ENCODE measurements at regions not wholly inside any gene's neighbourhood (a gene's known extent, or its start where the extent isn't known, plus 50 kb on each side); places are given as distances from the start of the nearest gene placed in this dataset.

DNA sequence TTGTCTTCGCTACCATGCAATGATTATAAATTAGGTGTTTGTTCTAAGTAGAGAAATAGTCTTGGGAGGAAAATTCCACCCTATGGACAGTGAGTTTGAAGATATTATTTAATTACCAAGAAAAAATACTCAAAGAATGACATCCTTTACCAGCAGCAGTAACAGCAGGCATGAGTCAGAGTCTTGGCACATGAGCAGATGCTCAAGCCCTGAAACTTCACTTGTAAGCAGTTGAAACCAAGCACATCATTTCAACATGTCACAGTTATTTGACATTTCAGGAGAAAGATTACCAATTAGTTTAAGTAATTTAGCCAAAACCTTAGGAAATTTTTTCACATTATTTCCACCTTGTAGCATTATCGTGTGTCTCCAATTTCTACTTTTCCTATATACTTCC is 99.2 kb downstream of the C12orf50 start:
- no peak for DNase-seq (ENCODE audit: low spot score)
- H3K4me1 Mint-ChIP-seq (ENCODE audit: low read depth) = no peaks in the 10 kb centered on the region
- no peaks in the 10 kb centered on the region for H3K36me3 Mint-ChIP-seq (ENCODE audit: low read depth)
- no peaks in the 10 kb centered on the region for H3K9me3 Mint-ChIP-seq
- H3K27me3 Mint-ChIP-seq (ENCODE audit: low read depth) = no peaks in the 10 kb centered on the region
- no peak overlapping the region for H3K4me3 Mint-ChIP-seq
- no peak overlapping the region for H3K27ac Mint-ChIP-seq

DNA sequence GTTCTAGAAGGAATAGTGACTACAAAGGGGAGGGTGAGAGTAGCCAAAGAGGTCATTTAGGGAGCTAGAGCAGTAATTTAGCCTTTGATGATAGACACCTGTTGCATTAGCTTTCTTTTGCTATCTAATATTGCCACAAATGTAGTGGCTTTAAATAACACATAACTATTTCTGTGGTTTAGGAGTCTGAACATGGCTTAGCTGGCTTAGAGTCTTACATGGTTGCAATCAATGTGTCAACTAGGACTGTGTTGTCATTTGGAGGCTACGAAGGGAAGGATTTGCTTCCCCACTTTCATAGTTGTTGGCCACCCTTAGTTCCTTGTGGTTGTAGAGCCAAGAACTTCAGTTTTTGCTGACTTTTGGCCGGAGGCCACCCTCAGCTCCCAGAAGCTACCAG is 99.9 kb downstream of the C12orf50 start:
- no peak overlapping the region for H3K27ac Mint-ChIP-seq
- DNase-seq (ENCODE audit: low spot score) = no peak
- H3K4me1 Mint-ChIP-seq (ENCODE audit: low read depth) = no peaks in the 10 kb centered on the region
- no peaks in the 10 kb centered on the region for H3K9me3 Mint-ChIP-seq
- H3K27me3 Mint-ChIP-seq (ENCODE audit: low read depth) = no peaks in the 10 kb centered on the region
- no peaks in the 10 kb centered on the region for H3K36me3 Mint-ChIP-seq (ENCODE audit: low read depth)
- no peak overlapping the region for H3K4me3 Mint-ChIP-seq

DNA sequence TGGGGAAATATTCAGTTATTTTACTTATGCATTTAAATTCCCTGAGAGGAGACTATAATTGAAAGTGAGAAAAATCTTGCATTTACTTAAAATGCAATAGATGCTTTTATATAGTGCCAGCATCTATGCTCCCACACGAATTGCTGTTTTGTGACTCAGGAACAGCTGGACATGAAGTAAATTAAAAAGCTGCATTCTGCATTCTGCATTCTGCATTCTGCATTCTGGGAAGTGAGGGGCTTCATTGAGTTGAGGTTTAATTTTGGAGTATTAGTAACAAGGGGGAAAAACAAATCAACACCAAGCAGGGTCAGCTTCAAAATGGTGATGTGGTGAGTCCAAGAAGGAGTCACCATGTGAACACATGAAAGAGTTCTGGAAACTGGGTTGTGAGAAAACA is 101.2 kb downstream of the C12orf50 start:
- H3K36me3 Mint-ChIP-seq (ENCODE audit: low read depth) = no peaks in the 10 kb centered on the region
- H3K4me3 Mint-ChIP-seq = no peak overlapping the region
- H3K27me3 Mint-ChIP-seq (ENCODE audit: low read depth) = no peaks in the 10 kb centered on the region
- no peaks in the 10 kb centered on the region for H3K9me3 Mint-ChIP-seq
- DNase-seq (ENCODE audit: low spot score) = no peak
- no peaks in the 10 kb centered on the region for H3K4me1 Mint-ChIP-seq (ENCODE audit: low read depth)
- no peak overlapping the region for H3K27ac Mint-ChIP-seq

DNA sequence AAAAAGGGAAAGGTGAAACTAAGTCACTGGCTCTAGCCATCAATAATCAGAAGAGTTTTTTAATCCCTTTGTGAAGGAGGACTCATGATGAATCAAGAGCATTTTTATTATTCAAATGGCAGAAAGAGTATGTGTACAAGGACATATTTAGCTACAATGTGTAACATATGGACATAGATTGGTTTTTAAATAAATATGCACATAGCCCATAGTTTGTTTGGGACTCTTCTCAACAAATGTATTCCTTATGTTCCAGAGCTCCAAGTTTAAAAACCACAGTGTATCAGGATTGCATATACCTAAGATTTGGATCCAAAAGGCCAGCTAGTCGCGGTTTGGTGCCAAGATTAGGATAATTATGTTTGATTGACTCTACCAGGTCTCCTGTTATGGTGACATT is 104.2 kb downstream of the C12orf50 start:
- Mint-ChIP-seq H3K27ac (no peak overlapping the region), H3K36me3 (ENCODE audit: low read depth) (no peaks in the 10 kb centered on the region), H3K9me3 (no peaks in the 10 kb centered on the region), H3K4me1 (ENCODE audit: low read depth) (no peaks in the 10 kb centered on the region), H3K4me3 (no peak overlapping the region), H3K27me3 (ENCODE audit: low read depth) (no peaks in the 10 kb centered on the region)
- DNase-seq (ENCODE audit: low spot score) = no peak

DNA sequence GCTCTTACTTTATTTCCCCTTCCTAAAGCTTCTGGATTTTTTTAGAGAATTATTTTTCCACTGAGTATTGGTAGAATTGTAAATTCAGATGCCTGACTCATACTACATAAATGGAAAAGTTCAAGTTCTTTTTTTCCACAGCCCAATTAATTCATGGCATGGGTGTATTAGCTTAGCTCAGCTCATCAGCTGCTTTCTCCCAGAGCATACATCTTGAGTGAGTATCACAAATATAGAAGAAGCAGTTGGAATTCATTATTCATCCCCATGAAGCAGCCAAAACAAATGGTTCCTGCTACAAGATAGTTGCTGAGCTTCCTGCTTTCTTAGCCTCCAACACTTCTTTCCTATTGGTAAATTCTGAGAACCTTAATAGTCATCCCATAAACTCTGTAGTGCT is 105.1 kb downstream of the C12orf50 start:
- no peak for DNase-seq (ENCODE audit: low spot score)
- Mint-ChIP-seq H3K27me3 (ENCODE audit: low read depth) (no peaks in the 10 kb centered on the region), H3K4me1 (ENCODE audit: low read depth) (no peaks in the 10 kb centered on the region), H3K4me3 (no peak overlapping the region), H3K27ac (no peak overlapping the region), H3K36me3 (ENCODE audit: low read depth) (no peaks in the 10 kb centered on the region), H3K9me3 (no peaks in the 10 kb centered on the region)

DNA sequence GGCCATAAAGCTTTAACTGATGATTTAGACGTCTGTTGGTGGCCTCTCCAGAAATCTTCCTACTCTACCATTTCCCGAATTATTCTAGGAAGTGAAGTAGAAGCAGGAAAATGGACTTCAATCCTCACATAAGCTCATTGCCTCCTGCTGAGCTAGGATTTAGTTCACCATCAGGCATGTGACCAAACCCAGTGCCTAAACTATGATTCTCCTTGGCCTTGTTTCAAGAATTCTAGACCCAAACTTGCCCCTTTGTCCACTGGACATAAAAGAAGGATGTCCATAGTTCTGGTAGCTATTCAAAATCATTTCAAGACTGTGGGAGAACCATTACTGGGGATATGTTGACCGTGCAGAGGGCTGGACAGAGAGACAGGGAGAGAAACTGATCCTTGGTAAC is 105.8 kb downstream of the C12orf50 start:
- Mint-ChIP-seq H3K9me3 (no peaks in the 10 kb centered on the region), H3K27me3 (ENCODE audit: low read depth) (no peaks in the 10 kb centered on the region), H3K36me3 (ENCODE audit: low read depth) (no peaks in the 10 kb centered on the region), H3K4me3 (no peak overlapping the region), H3K27ac (no peak overlapping the region), H3K4me1 (ENCODE audit: low read depth) (no peaks in the 10 kb centered on the region)
- no peak for DNase-seq (ENCODE audit: low spot score)

DNA sequence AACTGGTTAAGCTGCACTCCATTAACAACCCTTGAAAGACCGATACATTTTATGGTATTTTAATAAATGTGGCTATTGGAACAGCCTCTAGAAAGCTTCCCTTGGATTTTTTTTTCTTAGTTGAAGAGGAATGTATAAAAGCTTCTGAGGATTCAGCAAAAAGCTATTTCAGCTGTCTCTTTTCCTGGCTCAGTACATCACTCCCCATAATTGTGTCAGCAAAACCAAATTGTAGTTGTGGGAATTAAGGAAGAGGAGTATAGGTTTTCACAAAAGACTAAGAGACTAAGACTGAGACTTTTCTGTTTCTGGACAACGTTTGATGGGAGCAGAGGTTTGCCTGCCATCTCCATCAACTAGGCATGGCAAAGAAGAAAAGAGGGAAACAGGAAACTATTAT is 106.5 kb downstream of the C12orf50 start:
- Mint-ChIP-seq H3K36me3 (ENCODE audit: low read depth) (no peaks in the 10 kb centered on the region), H3K27me3 (ENCODE audit: low read depth) (no peaks in the 10 kb centered on the region), H3K4me3 (no peak overlapping the region), H3K9me3 (no peaks in the 10 kb centered on the region), H3K4me1 (ENCODE audit: low read depth) (no peaks in the 10 kb centered on the region), H3K27ac (no peak overlapping the region)
- DNase-seq (ENCODE audit: low spot score) = no peak

DNA sequence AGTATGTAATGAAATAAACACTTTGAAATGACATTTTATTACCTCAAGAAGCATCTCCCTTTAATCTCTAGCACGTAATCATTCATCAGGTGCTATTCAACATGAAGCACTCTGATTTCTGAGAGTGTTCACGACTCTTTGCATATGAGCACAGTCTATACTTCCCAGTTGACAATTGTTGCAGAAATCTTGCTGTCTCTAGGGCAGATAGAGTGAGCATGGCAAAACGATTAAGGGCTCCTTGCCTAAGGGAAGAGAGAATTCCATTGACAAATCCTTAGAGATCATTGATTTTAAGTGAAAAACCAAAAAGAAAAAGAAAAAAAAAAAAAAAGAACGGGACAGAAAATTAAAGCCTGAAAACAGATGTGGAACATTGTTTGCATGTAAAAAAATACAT is 107.6 kb downstream of the C12orf50 start:
- Mint-ChIP-seq H3K27ac (no peak overlapping the region), H3K9me3 (no peaks in the 10 kb centered on the region), H3K27me3 (ENCODE audit: low read depth) (no peaks in the 10 kb centered on the region), H3K4me3 (no peak overlapping the region), H3K36me3 (ENCODE audit: low read depth) (no peaks in the 10 kb centered on the region), H3K4me1 (ENCODE audit: low read depth) (no peaks in the 10 kb centered on the region)
- DNase-seq (ENCODE audit: low spot score) = no peak

DNA sequence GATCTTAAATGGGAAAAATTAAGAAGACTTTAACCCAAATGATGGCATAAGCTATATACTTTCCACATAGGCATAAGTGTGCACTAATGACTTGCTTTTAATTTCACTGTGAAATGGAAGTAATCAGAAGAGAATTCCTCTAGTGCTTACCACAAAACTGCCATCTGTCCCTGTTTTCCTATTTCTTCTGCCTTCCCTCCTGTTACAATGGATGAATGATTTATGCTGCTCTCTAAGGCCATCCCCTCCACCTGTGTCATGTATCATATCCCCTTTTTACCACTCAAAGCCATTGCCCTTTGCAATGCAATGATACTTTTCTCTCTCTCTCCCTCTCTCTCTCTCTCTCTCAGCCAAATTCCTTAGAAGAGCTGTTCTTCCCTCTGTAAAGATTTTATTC is 109.1 kb downstream of the C12orf50 start:
- no peaks in the 10 kb centered on the region for H3K4me1 Mint-ChIP-seq (ENCODE audit: low read depth)
- no peak overlapping the region for H3K4me3 Mint-ChIP-seq

DNA sequence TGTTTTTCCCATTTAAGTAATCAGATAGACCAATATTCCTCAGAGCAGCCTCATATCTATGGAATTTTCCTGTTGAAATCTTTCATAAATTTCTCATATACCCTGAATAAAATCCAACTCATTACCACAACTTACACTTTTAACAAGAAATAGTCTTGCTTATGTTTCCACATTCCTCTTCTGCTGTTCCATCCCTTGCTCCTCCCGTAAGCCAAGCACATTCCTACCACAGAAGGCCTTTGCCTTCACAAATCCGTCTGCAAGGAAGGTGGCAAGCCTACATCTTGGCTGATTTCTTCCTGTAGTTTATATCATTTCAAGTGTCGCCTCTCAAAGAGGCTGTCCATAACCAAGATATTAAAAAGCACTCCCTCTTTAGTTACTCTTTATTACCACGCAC is 127.7 kb downstream of the C12orf50 start:
- Mint-ChIP-seq H3K4me1 (ENCODE audit: low read depth) (peaks cover 5% of the 10 kb centered on the region), H3K27ac (no peak overlapping the region), H3K36me3 (ENCODE audit: low read depth) (no peaks in the 10 kb centered on the region), H3K4me3 (no peak overlapping the region), H3K27me3 (ENCODE audit: low read depth) (no peaks in the 10 kb centered on the region), H3K9me3 (no peaks in the 10 kb centered on the region)
- no peak for DNase-seq (ENCODE audit: low spot score)

More for the DNA sequence above, 109.1 kb downstream of the C12orf50 start:
- H3K9me3 Mint-ChIP-seq = peaks cover 5% of the 10 kb centered on the region
- no peak overlapping the region for H3K27ac Mint-ChIP-seq
- no peak for DNase-seq (ENCODE audit: low spot score)
- H3K27me3 Mint-ChIP-seq (ENCODE audit: low read depth) = no peaks in the 10 kb centered on the region
- no peaks in the 10 kb centered on the region for H3K36me3 Mint-ChIP-seq (ENCODE audit: low read depth)

DNA sequence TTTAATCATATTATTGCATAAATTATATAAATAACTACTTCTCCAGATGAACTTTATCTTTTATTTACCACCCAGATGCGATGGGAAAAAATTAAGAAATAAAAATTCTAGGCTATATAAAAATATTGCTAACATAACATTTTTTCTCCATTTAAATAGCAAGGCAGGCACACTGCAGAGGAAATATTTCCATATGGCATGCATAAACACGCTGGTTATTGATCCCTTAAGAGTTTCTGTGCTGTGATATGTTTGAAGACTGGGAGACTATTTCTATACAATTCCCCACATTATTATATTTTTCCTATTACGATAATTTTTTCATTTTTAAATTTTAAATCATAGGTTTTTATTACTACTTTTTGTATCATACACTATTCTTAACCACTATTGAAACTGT is 131.5 kb downstream of the C12orf50 start:
- Mint-ChIP-seq H3K4me1 (ENCODE audit: low read depth) (no peaks in the 10 kb centered on the region), H3K27me3 (ENCODE audit: low read depth) (no peaks in the 10 kb centered on the region), H3K27ac (no peak overlapping the region), H3K36me3 (ENCODE audit: low read depth) (no peaks in the 10 kb centered on the region), H3K9me3 (no peaks in the 10 kb centered on the region), H3K4me3 (no peak overlapping the region)
- DNase-seq (ENCODE audit: low spot score) = no peak

DNA sequence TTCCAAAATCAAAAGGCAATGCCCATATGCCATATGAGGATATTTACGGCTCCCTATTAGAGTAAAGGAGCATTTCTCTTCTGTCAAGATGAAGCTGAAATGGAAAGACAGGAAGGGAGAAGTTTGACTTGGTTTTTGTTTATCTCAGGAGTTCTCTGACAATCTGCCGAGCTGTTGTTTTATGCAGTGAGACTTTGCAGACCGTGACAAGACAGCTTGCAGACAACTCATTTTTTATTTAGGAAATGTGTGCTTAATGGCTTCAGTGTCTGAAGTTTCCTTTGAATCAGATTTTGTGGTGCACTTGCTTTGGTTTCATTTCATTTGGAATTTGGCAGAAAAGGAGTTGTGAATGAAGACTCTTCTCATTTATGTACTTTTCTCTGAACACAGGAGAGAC is 145.4 kb downstream of the C12orf50 start:
- no peak for DNase-seq (ENCODE audit: low spot score)
- peaks cover 2% of the 10 kb centered on the region for H3K4me1 Mint-ChIP-seq (ENCODE audit: low read depth)
- no peaks in the 10 kb centered on the region for H3K27me3 Mint-ChIP-seq (ENCODE audit: low read depth)

DNA sequence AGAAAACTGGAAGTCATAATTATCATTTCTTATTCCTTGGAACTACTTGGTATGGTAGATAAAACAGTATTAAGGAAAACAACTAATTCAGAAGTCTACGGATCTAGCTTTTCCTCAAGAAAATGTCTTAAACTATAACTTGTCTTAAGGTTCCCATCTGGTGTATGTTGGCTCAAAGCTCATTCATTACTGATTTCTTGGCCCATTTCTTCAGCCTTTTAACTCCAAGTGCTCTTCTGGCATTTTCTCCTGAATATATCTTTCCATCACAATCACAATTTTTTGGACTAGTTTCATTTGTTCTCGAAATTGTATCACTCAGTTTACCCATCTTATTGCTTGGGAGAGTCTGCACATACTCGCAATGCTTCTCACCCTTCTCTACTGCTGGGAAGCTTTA is 150.1 kb downstream of the C12orf50 start:
- no peaks in the 10 kb centered on the region for H3K9me3 Mint-ChIP-seq
- no peaks in the 10 kb centered on the region for H3K27me3 Mint-ChIP-seq (ENCODE audit: low read depth)
- no peak overlapping the region for H3K4me3 Mint-ChIP-seq
- no peak for DNase-seq (ENCODE audit: low spot score)
- H3K4me1 Mint-ChIP-seq (ENCODE audit: low read depth) = peaks cover 2% of the 10 kb centered on the region
- H3K36me3 Mint-ChIP-seq (ENCODE audit: low read depth) = no peaks in the 10 kb centered on the region
- no peak overlapping the region for H3K27ac Mint-ChIP-seq

More for the DNA sequence above, 145.4 kb downstream of the C12orf50 start:
- H3K4me3 Mint-ChIP-seq = no peak overlapping the region
- no peaks in the 10 kb centered on the region for H3K36me3 Mint-ChIP-seq (ENCODE audit: low read depth)
- H3K9me3 Mint-ChIP-seq = no peaks in the 10 kb centered on the region
- no peak overlapping the region for H3K27ac Mint-ChIP-seq

DNA sequence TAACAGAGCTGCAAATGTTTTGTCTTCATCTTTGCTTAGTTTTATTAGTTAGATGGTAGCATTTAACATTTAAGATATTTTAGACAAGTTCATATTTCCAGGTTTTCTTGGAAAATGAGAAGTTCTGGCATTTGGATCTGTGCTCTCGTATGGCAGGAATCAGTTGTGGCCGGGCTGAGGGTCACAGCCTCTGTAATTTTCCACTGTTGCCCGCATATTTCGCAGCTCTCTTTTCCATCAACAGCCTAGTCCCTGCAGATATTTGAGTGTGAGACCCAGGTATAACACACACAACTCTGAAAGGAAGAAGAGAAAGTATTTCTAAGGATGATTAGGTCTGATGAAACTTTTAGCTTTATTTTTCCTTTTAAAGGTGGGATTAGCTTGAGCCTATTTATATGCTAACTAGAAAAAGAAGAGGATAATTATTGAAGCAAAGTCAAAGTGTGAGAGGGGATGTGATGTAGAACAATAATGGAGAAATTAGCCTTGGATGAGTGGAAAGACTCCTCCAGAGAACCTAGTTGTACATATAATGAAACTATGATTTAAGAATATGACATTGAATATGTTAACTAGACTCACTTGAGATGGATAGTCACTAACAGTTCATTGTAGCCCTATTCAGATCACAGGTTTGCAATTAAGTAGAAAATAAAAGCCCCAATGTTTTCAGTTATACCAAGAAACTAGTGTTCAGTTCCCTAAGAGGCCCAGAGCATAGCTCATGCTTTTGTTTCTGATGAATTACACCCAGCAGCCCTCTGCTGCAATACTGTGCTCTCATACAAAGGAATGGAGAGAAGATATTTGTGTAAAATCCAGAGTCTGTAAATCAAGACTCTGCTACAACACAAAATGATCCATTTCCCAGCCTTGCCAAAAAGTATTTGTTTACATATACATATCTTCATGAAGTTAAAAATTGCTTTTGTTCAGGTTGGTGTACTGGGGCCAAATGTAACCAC is 158.4 kb downstream of the C12orf50 start:
- H3K4me1 Mint-ChIP-seq (ENCODE audit: low read depth) = peaks cover 4% of the 10 kb centered on the region
- H3K27ac Mint-ChIP-seq = peak overlapping the region; percentile 21
- no peaks in the 10 kb centered on the region for H3K36me3 Mint-ChIP-seq (ENCODE audit: low read depth)
- DNase-seq (ENCODE audit: low spot score) = no peak
- no peaks in the 10 kb centered on the region for H3K9me3 Mint-ChIP-seq
- no peak overlapping the region for H3K4me3 Mint-ChIP-seq
- H3K27me3 Mint-ChIP-seq (ENCODE audit: low read depth) = no peaks in the 10 kb centered on the region

DNA sequence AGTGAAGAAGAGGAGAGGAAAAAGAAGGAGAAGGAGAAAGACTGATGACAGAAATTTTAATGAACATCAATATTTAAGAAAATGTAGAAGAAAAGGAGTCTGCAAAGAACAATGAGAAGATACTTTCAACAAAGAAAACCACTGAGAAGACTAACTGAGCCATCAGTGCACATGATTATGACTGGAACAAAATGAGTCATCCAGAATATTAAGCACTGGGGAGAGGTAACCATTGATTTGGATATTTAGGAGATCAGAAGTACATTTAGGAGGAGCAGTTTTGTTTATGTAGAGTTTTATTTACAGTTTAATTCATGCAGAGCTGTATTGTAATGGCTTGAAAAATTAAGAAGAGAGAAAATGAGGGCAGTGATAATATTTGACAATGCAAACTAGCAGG is 159.1 kb downstream of the C12orf50 start:
- Mint-ChIP-seq H3K36me3 (ENCODE audit: low read depth) (no peaks in the 10 kb centered on the region), H3K4me1 (ENCODE audit: low read depth) (peaks cover 4% of the 10 kb centered on the region), H3K9me3 (no peaks in the 10 kb centered on the region), H3K27me3 (ENCODE audit: low read depth) (no peaks in the 10 kb centered on the region), H3K4me3 (no peak overlapping the region), H3K27ac (peak overlapping the region; percentile 38)
- DNase-seq (ENCODE audit: low spot score) = no peak

Measured in T-helper 2 cell treated with Interferon-gamma antibody and Interleukin-4, amounts not matched to agents 5 μg/mL and 100 μg/mL, for 36 hours (primary cell).